Adrenal gland (tissue), 5 donors: ENCODE measurements at regions not wholly inside any gene's neighbourhood (a gene's known extent, or its start where the extent isn't known, plus 50 kb on each side); places are given as distances from the start of the nearest gene placed in this dataset.

Source experiments
- POLR2A ChIP-seq, 2 donors: fragments of 450-650 bp; IDR thresholded peaks; one replicate each; pipeline ENCODE4 v1.6.1; 2017; ENCODE audit warnings: antibody characterized with exemption in 2 of 2, mild to moderate bottlenecking in 2 of 2, moderate library complexity in 1 of 2
- TF ChIP-seq, protein P1 (sequence below), 6 experiments: fragments of 450-650 bp in 4 of 6; fragments of 200-600 bp in 2 of 6; sonication (generic) in 1 of 6; IDR thresholded peaks; 1 replicate in 5 of 6; 2 replicates in 1 of 6; pipeline versions ENCODE4 v1.5.1 to v1.8.0; 2016 to 2021; ENCODE audit warnings: antibody characterized with exemption in 6 of 6, mild to moderate bottlenecking in 2 of 6, moderate library complexity in 1 of 6
- donor health status: DM: no; HTN: no; CAD: no.

DNA sequence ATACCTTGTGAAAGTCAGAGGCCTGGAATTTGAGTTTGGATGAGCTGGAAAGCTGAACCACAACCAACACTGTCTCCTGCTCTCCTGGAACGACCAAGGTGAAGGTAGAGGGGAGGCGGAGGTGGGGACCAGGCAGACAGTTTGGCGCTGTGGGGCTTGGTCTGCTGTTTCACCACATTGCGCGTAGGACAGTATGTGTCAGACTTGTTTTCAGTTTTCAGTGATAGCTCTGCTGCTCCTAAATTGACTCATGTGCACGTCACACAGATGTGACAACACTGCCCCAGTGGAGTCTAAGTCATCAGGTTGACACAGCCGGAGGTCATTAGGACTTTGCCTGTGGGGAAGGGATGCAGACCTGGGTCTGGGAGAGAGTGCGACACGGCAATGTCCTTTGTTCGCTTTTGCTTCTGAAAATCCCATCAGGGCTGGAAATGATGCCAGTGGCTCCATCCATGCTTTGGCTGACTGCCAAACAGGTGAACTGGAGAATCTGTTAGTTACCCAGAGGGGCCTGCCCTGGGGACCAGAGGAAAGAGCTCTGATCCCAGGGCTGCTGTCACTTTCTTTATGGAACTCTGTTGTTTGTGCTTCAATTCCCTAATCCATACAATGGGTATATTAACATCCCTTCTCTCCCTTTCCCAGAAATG lies 255.5 kb downstream of the CDC5L start:
- TF ChIP-seq, protein P1, sequence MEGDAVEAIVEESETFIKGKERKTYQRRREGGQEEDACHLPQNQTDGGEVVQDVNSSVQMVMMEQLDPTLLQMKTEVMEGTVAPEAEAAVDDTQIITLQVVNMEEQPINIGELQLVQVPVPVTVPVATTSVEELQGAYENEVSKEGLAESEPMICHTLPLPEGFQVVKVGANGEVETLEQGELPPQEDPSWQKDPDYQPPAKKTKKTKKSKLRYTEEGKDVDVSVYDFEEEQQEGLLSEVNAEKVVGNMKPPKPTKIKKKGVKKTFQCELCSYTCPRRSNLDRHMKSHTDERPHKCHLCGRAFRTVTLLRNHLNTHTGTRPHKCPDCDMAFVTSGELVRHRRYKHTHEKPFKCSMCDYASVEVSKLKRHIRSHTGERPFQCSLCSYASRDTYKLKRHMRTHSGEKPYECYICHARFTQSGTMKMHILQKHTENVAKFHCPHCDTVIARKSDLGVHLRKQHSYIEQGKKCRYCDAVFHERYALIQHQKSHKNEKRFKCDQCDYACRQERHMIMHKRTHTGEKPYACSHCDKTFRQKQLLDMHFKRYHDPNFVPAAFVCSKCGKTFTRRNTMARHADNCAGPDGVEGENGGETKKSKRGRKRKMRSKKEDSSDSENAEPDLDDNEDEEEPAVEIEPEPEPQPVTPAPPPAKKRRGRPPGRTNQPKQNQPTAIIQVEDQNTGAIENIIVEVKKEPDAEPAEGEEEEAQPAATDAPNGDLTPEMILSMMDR (IDR thresholded peaks at IDR 0.05) = no peak
- TF ChIP-seq POLR2A (IDR thresholded peaks at IDR 0.05) = no peak
